Lung (tissue), 11 donors: ENCODE measurements at regions not wholly inside any gene's neighbourhood (a gene's known extent, or its start where the extent isn't known, plus 50 kb on each side); places are given as distances from the start of the nearest gene placed in this dataset.

Experiments
- ATAC-seq: fragments of 200-7000 bp; cut with Tn5 transposase; one replicate; pipeline ENCODE4 v1.9.1; 2020; ENCODE audit warnings: moderate number of reproducible peaks; ENCODE audit not compliant: insufficient read depth, low FRiP score
- DNase-seq, 3 donors: peaks; one replicate each; pipeline ENCODE4 v3.0.0-alpha.2; 2013 to 2017
- H3K27ac ChIP-seq, 2 donors: one replicate each; pipeline ENCODE4 v1.5.1; 2013; ENCODE audit warnings: mild to moderate bottlenecking in 2 of 2, moderate library complexity in 2 of 2, control low read depth in 1 of 2, inconsistent platforms in 1 of 2, low read depth in 1 of 2, low read length in 1 of 2
- H3K27me3 ChIP-seq, 3 donors: one replicate each; pipeline ENCODE4 v1.5.1; 2013; ENCODE audit warnings: low read length in 2 of 3; ENCODE audit not compliant: control insufficient read depth in 3 of 3, insufficient read depth in 3 of 3
- H3K36me3 ChIP-seq, 4 donors: one replicate each; pipeline ENCODE4 v1.5.1; 2013; ENCODE audit warnings: low read length in 4 of 4, mild to moderate bottlenecking in 1 of 4, moderate library complexity in 1 of 4; ENCODE audit not compliant: control insufficient read depth in 4 of 4, insufficient read depth in 4 of 4
- H3K4me1 ChIP-seq, 5 donors: one replicate each; pipeline ENCODE4 v1.5.1; 2013; ENCODE audit warnings: low read length in 5 of 5, mild to moderate bottlenecking in 2 of 5, moderate library complexity in 1 of 5; ENCODE audit not compliant: control insufficient read depth in 5 of 5, insufficient read depth in 5 of 5
- H3K4me3 ChIP-seq: one replicate; pipeline ENCODE4 v1.5.1; 2013; ENCODE audit warnings: mild to moderate bottlenecking, control low read depth, moderate library complexity
- H3K9ac ChIP-seq, 2 donors: one replicate each; pipeline ENCODE4 v1.5.1; 2013; ENCODE audit warnings: low read length in 2 of 2, control low read depth in 1 of 2; ENCODE audit not compliant: insufficient read depth in 1 of 2
- H3K9me3 ChIP-seq, 4 donors: one replicate each; pipeline ENCODE4 v1.5.1; 2013; ENCODE audit warnings: low read length in 3 of 4, mild to moderate bottlenecking in 1 of 4, moderate library complexity in 1 of 4; ENCODE audit not compliant: control insufficient read depth in 4 of 4, insufficient read depth in 3 of 4
- CTCF ChIP-seq: IDR thresholded peaks from 2 replicates; pipeline ENCODE4 v1.5.1; 2012; ENCODE audit warnings: mild to moderate bottlenecking; ENCODE audit errors: control extremely low read depth, extremely low read depth
- WGBS, 2 donors: extraction: QIAGEN DNeasy Blood & Tissue Kit; methylation state at CpG; one replicate each; pipeline ENCODE4 v1.1.7; 2013; 5-methylcytosine and 5-hydroxymethylcytosine counted together
- donor health status: control.
- donor health status: control.
- donor health status: Bipolar disorder and iron deficiency.
- donor health status: healthy.
- donor health status: DM: yes; HTN: yes; CAD: no.

- no peak for TF ChIP-seq CTCF
- no peak overlapping the region for H3K4me3 ChIP-seq
- peaks cover 0 to 13% (median 8%) of the 10 kb centered on the region in 3 donors for H3K27me3 ChIP-seq
- no peak overlapping the region for H3K9ac ChIP-seq
- no peak overlapping the region for H3K27ac ChIP-seq
- DNase-seq = no peak
- ATAC-seq = no peak
- peaks cover 0 to 20% (median 6%) of the 10 kb centered on the region in 4 donors for H3K9me3 ChIP-seq
- 90 to 94% methylated on average over 19 of the region's 19 CpGs for WGBS, 2 donors
- no peaks in the 10 kb centered on the region for H3K36me3 ChIP-seq
- no peaks in the 10 kb centered on the region for H3K4me1 ChIP-seq
These were observed 166.0 kb upstream of the IRX2 start for GRCh38 chr5:2917524-2917923.

- no peaks in the 10 kb centered on the region for H3K36me3 ChIP-seq
- no peak overlapping the region for H3K9ac ChIP-seq
- H3K9me3 ChIP-seq = peaks cover 0 to 20% (median 5%) of the 10 kb centered on the region in 4 donors
- no peak overlapping the region for H3K27ac ChIP-seq
- H3K27me3 ChIP-seq = peaks cover 0 to 13% (median 8%) of the 10 kb centered on the region in 3 donors
- ATAC-seq (no peak), DNase-seq (no peak)
- 93% methylated on average over 16 of the region's 16 CpGs for WGBS, 2 donors
- H3K4me1 ChIP-seq = no peaks in the 10 kb centered on the region
- no peak for TF ChIP-seq CTCF
- no peak overlapping the region for H3K4me3 ChIP-seq
These were observed 165.6 kb upstream of the IRX2 start for GRCh38 chr5:2917093-2917492.

- WGBS, 2 donors = 80 to 82% methylated on average over 4 of the region's 4 CpGs
- TF ChIP-seq CTCF = no peak
- H3K4me1 ChIP-seq = no peaks in the 10 kb centered on the region
- no peak overlapping the region for H3K9ac ChIP-seq
- no peak overlapping the region for H3K27ac ChIP-seq
- no peak overlapping the region for H3K4me3 ChIP-seq
- H3K36me3 ChIP-seq = no peaks in the 10 kb centered on the region
- H3K27me3 ChIP-seq = peaks cover 0 to 13% (median 8%) of the 10 kb centered on the region in 3 donors
- peaks cover 0 to 12% (median 5%) of the 10 kb centered on the region in 4 donors for H3K9me3 ChIP-seq
- ATAC-seq = no peak
- DNase-seq = no peak
These were observed 164.7 kb upstream of the IRX2 start for GRCh38 chr5:2916076-2916682.
